Peyer's patch (tissue), 4 donors: ENCODE measurements at regions not wholly inside any gene's neighbourhood (a gene's known extent, or its start where the extent isn't known, plus 50 kb on each side); places are given as distances from the start of the nearest gene placed in this dataset.

ENCODE experiments used
- DNase-seq, 3 donors: peaks; one replicate each; pipeline ENCODE4 v3.0.0-alpha.2; 2017 to 2019
- H3K27ac ChIP-seq, 4 donors: fragments of 200-600 bp; sonication (generic); one replicate each; pipeline ENCODE4 v1.5.1; 2016 to 2019
- H3K27me3 ChIP-seq, 2 donors: fragments of 200-600 bp; sonication (generic); one replicate each; pipeline ENCODE4 v1.5.1; 2019
- H3K36me3 ChIP-seq, 3 donors: fragments of 200-600 bp; sonication (generic); one replicate each; pipeline ENCODE4 v1.5.1; 2016 to 2019
- H3K4me1 ChIP-seq, 4 donors: fragments of 200-600 bp; sonication (generic); one replicate each; pipeline ENCODE4 v1.5.1; 2016 to 2019
- H3K4me3 ChIP-seq, 4 donors: fragments of 200-600 bp; sonication (generic); 1 replicate in 3 of 4; 2 replicates in 1 of 4; pipeline ENCODE4 v1.5.1; 2016 to 2019; ENCODE audit warnings: mild to moderate bottlenecking in 1 of 4
- H3K9me3 ChIP-seq, 4 donors: fragments of 200-600 bp; sonication (generic); one replicate each; pipeline ENCODE4 v1.5.1; 2016 to 2019; ENCODE audit warnings: mild to moderate bottlenecking in 1 of 4
- CTCF ChIP-seq, 6 experiments: fragments of 450-650 bp in 4 of 6; fragments of 200-600 bp in 2 of 6; sonication (generic) in 1 of 6; IDR thresholded peaks; one replicate each; pipeline ENCODE4 v1.5.1; 2017 to 2019; ENCODE audit warnings: antibody characterized with exemption in 6 of 6, mild to moderate bottlenecking in 3 of 6, moderate library complexity in 1 of 6
- POLR2A ChIP-seq, 2 donors: fragments of 450-650 bp; IDR thresholded peaks; one replicate each; pipeline ENCODE4 v1.5.1; 2017; ENCODE audit warnings: antibody characterized with exemption in 2 of 2, mild to moderate bottlenecking in 2 of 2, moderate library complexity in 2 of 2

GRCh38 chr2:217290467-217290866 is 430.6 kb upstream of the TNP1 start:
- DNase-seq = no peak
- no peaks in the 10 kb centered on the region for H3K27me3 ChIP-seq
- no peaks in the 10 kb centered on the region for H3K4me1 ChIP-seq
- H3K27ac ChIP-seq = no peak overlapping the region
- H3K36me3 ChIP-seq = no peaks in the 10 kb centered on the region
- TF ChIP-seq CTCF (IDR thresholded peaks at IDR 0.05) (no peak), POLR2A (IDR thresholded peaks at IDR 0.05) (no peak)
- H3K4me3 ChIP-seq = no peak overlapping the region
- H3K9me3 ChIP-seq = no peaks in the 10 kb centered on the region

- DNase-seq = no peak
- no peak for TF ChIP-seq CTCF (IDR thresholded peaks at IDR 0.05)
- no peak for TF ChIP-seq POLR2A (IDR thresholded peaks at IDR 0.05)
- Histone ChIP-seq H3K4me1 (no peaks in the 10 kb centered on the region), H3K36me3 (no peaks in the 10 kb centered on the region), H3K27me3 (no peaks in the 10 kb centered on the region), H3K9me3 (no peaks in the 10 kb centered on the region), H3K4me3 (no peak overlapping the region), H3K27ac (no peak overlapping the region)
These were observed 430.0 kb upstream of the TNP1 start for GRCh38 chr2:217289907-217290280.

GRCh38 chr2:217289177-217289906 is 429.5 kb upstream of the TNP1 start:
- Histone ChIP-seq H3K27me3 (no peaks in the 10 kb centered on the region), H3K27ac (no peak overlapping the region), H3K9me3 (no peaks in the 10 kb centered on the region), H3K4me3 (no peak overlapping the region), H3K36me3 (no peaks in the 10 kb centered on the region), H3K4me1 (no peaks in the 10 kb centered on the region)
- TF ChIP-seq POLR2A (IDR thresholded peaks at IDR 0.05) (no peak), CTCF (IDR thresholded peaks at IDR 0.05) (no peak)
- DNase-seq = no peak

GRCh38 chr2:217288472-217289063 is 428.7 kb upstream of the TNP1 start:
- Histone ChIP-seq H3K9me3 (no peaks in the 10 kb centered on the region), H3K27ac (no peak overlapping the region), H3K27me3 (no peaks in the 10 kb centered on the region), H3K36me3 (no peaks in the 10 kb centered on the region), H3K4me1 (no peaks in the 10 kb centered on the region), H3K4me3 (no peak overlapping the region)
- TF ChIP-seq CTCF (IDR thresholded peaks at IDR 0.05) = no peak
- DNase-seq = no peak

DNA sequence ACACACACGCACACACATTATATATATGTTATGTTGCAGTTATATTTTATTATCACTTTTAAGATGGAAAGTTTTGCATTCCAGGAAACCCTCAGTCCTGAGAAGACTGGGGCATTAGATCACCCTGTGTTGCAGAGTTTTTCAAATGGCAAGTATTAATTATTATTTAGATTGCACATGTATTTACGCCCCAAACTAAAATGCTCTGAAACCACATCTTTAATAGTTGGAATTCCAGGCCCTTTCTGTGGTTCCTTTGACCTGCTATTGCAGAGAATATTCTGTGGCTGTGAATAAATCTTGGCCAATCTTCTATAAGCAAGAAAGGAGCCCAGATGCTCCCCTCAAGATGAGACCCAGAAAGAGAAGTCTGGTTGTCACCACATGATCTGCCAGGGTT is 427.0 kb upstream of the TNP1 start:
- no peak for DNase-seq
- Histone ChIP-seq H3K27ac (no peak overlapping the region), H3K27me3 (no peaks in the 10 kb centered on the region), H3K9me3 (no peaks in the 10 kb centered on the region), H3K36me3 (no peaks in the 10 kb centered on the region), H3K4me1 (no peaks in the 10 kb centered on the region), H3K4me3 (no peak overlapping the region)
- no peak for TF ChIP-seq CTCF (IDR thresholded peaks at IDR 0.05)
- no peak for TF ChIP-seq POLR2A (IDR thresholded peaks at IDR 0.05)
